GM21619 (cell line): ENCODE measurements at regions not wholly inside any gene's neighbourhood (a gene's known extent, or its start where the extent isn't known, plus 50 kb on each side); places are given as distances from the start of the nearest gene placed in this dataset.

Experiments used
- ATAC-seq: cut with Tn5 transposase; IDR thresholded peaks from one replicate; pipeline ENCODE4 v1.9.1; 2021; ENCODE audit not compliant: unreplicated experiment

DNA sequence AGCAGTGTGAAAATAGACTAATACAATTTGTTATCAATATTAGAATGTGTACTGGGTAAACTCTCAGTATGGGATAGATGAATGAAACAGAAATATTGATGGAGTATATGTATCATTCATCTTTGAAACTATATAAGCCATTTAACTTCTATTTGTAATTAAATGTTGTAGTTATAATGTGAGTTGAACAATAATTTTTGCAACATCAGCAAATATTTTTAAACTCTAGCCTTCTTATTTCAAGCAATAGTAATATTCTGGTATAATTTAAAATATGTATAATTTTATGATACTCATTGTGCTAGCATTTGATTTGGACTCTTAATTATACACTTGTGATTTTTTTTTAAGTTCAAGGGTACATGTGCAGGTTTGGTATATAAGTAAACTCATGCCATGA is 59.6 kb upstream of the RGMB start:
- no peak for ATAC-seq

DNA sequence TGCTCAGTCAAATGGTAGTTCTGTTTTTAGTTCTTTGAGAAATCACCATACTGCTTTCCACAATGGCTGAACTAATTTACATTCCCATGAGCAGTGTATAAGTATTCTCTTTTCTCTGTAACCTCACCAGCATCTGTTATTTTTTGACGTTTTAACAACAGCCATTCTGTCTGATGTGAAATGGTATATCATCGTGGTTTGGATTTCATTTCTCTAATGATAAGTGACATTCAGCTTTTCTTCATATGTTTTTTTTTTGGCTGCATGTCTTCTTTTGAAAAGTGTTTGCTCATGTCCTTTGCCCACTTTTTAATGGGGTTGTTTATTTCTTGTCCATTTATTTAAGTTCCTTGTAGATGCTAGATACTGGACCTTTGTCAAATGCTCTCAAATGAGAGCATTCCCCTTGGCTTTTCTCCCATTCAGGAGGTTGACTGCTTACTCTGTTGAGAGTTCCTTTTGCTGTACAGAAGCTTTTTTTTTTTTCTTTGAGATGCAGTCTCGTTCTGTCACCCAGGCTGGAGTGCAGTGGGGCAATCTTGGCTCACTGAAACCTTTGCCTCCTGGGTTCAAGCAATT is 58.7 kb upstream of the RGMB start:
- ATAC-seq, result no peak

DNA sequence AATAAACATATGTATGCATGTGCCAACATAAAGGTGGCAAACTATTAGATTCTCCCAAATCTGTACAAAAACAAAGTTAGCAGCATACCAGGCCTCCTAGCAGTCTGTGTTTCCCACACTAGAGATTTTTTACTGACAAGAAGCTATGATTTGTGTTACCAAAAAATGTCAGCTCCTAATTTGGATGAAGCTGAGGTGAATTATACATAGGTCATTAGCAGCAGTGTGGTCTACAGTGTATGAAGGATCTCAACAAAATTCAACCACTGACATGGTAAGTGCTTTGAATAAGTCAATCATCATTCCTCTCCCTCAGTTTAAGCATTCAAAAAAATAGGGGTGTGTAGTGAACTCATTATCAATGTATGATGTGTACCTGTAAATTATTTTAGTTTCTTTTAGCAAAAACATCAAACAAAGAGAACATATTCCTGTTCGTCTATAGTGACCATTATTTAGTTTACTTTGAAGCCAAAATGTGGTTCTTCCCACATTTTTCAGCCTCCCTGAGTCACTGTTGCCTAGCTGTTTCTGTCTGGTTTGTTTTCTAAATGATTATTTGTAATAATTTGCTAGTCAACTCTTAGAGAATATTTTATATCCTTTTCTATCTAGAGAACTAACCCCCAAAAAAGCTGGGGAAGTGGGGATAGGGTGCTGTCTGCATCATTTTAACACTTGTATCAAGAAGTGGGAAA is 52.1 kb upstream of the RGMB start:
- ATAC-seq, result no peak

DNA sequence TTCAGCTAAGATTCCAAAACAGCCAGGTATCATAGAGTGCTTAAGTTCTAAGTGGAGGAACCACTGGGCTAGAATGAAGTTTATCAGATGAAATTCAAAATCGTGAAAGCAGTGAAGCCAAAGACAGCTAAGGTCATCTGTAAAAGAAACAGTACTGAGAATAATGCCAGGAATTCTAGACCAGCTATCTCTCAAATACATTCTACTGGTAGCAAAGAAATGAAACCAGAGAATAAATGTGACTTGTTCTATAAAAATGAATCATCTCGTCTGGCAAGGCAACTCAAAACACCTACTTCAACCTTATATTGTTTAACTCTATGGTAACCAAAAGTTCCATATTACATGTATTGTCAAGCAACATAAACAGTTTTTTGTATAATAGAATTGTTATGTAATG is 51.3 kb upstream of the RGMB start:
- no peak for ATAC-seq

DNA sequence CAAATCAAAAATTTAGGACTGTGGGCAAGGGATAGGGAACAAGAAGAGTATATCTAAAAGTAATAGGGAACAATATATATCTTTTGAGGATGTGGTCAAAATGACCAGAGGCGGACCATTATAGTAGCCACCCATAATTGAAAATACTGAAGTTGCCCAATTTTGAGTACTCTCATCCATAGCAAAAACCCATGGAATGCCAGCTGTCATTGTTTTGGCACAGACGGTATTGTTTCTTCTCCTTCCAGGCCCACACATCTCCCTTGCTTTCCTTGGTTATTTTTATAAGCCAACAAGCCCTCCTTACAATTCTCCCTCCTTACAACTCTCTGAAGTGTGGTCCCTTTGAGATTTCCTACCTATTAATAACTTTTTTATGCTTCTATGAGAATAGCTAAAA is 50.4 kb upstream of the RGMB start:
- ATAC-seq, result no peak
